GM18907 (cell line): ENCODE measurements at regions not wholly inside any gene's neighbourhood (a gene's known extent, or its start where the extent isn't known, plus 50 kb on each side); places are given as distances from the start of the nearest gene placed in this dataset.
"Not testable (repeated sequence)": the region's sequence is repeated elsewhere in the genome, so short reads cannot be mapped to it uniquely, and the experiment has no call there.

ENCODE experiments used
- ATAC-seq: cut with Tn5 transposase; IDR thresholded peaks from one replicate; pipeline ENCODE4 v1.9.1; 2021; ENCODE audit warnings: mild to moderate bottlenecking, moderate library complexity; ENCODE audit not compliant: unreplicated experiment

DNA sequence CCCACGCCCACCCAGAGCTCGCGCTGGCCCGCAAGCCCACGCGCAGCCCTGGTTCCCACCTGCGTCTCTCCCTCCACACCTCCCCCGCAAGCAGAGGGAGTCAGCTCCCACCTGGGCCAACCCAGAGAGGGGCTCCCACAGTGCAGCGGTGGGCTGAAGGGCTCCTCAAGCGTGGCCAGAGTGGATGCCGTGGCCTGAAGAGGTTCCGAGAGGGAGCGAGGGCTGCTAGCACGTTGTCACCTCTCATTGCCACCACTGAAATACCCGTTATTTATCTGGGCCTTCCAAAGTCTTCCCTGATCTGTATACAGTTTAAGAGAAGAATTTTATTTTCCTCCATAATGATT, 88.3 kb upstream of the MYLIP start:
- no peak for ATAC-seq

DNA sequence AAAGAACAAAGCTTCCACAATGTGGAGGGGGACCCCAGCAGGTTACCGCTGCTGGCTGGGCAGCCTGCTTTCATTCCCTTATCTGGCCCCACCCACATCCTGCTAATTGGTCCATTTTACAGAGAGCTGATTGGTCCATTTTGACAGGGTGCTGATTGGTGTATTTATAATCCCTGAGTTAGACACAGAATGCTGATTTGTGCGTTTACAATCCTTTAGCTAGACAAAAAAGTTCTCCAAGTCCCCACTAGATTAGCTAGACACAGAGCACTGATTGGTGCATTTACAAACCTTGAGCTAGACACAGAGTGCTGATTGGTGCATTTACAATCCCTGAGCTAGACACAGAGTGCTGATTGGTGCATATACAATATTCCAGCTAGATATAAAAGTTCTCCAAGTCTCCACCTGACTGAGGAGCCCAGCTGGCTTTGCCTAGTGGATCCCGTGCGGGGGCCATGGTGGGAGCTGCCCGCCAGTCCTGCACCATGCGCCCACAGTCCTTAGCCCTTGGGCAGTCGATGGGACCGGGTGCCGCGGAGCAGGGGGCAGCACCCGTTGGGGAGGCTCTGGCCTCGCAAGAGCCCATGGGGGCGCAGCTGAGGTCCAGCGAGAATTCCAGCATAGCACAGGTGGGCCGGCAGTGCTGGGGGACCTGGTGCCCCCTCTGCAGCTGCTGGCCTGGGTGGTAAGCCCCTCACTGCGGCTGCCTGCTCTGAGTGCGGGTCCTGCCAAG, 88.8 kb upstream of the MYLIP start:
- ATAC-seq: not testable (repeated sequence)

DNA sequence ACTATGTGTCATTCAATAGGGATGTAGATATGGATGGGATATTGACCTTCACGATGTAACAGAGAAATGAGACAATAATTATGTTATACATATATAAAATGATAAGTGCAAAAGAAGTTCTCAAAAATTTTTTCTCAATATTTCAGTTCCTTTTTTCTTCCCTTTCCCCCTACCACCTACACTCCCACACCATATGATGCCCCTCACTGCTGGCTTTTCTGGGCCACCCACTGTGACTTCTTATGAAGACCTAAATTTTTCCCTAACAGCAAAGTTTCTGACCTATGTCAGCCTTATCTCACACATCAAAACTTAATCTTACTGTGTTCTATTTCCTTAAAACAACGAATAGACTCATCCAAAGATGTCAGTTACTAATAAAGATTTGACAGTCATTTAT, 89.9 kb upstream of the MYLIP start:
- no peak for ATAC-seq

DNA sequence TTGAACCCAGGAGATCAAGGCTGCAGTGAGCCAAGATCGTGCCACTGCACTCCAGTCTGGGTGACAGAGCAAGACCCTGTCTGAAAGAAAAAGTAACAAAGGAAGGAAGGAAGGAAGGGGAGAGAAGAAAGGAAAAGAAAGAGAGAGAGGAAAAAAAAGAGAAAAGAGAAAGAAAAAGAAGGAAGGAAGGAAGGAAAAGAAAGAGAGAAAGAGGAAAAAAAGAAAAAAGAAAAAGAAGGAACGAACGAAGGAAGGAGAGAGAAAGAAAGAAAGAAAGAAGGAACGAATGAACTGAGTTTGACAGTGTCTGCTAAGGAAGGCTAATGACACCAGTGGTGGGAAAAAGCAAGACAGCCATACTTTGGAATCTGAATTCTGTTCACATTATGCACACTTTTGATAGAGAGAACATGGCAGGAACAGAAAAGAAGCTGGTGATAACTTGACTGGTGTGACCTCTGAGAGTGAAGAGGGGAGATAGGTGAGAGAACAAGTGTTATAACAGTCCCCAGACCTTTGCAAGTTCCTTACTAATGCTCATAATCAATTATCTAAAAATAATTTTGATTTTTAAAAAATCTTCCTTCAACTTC, 93.3 kb upstream of the MYLIP start:
- no peak for ATAC-seq

DNA sequence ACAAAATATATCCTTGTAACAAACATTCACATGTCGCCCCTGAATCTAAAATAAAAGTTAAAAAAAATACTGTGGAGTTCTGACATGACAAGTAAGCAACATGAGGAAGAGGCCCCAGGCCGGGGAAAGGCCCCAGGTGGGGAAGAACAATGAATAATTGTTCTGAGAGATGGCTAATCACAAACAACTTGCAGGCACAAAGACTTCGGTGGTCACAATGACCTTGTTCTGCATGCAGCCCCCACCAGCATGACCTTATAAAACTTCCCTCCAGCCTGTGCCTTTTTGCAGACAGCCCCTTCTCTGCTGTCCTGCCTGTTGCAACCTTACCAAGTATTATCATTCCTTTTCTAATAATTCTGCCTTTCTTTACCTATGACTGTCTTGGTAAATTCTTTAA, 95.7 kb upstream of the MYLIP start:
- no peak for ATAC-seq

DNA sequence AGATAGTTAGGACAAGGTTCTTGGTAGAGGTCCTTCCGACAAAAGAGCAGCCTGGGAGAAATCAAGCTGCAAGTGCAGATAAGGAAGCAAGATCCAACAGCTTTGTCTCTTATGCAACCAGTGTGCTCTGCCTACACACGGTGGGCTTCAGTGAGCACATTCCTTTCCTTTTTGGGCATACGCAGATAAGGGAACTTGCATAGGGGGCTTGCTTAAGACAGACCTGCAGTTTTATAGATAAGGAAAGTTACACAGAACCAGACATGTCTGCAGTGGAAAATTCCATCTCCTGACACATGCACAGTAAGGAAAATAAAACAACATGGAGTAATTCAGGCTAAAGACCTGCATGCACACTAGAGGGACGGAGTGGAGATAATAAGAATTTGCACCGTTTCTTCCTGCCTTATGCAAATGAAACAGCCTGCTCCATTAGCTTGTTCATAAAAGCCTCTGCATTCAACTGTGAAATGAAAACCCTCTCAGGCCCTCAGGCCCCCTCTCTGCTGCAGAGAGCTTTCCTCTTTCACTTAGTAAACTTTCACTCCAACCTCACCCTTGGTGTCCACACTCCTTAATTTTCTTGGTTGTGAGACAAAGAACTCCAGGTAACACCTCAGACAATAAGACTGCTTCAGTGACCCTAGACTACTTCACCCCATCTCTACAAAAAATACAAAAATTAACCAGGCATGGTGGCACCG, 97.5 kb upstream of the MYLIP start:
- no peak for ATAC-seq

DNA sequence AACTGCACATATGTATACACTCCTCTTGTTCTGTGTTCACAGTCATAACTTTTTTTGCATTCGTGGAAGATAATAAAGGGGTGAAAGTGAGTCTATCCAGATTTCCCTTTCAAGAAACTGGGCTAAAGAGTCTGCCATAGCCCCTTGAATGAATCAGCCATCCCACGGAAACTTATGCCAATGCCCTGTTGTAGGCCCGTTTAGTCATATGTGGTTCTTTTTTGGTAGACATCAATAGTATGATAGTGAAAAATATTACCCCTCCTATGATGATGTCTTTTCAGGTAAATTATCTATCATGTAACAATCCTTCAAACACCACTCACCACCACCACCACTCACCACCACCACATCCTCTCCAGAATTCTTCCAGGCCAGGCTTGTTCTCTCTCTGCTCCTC, 99.9 kb upstream of the MYLIP start:
- no peak for ATAC-seq

DNA sequence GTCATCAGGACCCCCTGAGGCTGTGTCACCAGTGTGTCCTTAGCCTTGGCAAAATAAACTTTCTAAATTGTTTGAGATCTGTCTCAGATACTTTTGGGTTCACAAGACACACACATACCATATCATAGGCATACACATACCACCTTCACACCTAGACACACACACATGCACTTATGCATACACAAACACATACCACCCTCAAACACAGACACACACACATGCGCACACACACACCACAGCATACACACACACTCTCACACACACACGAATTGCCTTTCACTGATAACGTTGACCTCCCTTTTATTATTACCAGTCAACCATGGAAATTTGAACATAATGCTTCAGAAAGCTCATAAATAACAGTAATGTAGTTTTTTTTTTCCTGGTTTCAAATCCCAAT, 108.6 kb upstream of the MYLIP start:
- ATAC-seq: no peak

DNA sequence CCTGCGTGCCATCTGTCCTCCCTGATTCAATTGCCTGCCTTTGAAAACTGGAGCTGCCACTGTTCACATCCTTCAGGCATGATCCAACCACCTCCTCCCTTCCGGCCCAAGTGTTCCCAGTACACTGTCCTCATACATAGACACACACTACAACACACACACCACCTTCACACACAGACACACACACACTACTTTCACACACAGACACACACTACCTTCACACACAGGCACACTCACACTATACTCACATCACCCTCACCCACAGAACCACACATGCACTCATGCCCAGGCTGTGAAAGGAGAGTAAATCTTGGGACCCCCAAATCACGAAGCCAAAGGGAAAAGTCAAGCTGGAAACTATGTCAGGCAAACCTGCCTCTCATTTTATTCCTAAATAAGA, 109.4 kb upstream of the MYLIP start:
- no peak for ATAC-seq

DNA sequence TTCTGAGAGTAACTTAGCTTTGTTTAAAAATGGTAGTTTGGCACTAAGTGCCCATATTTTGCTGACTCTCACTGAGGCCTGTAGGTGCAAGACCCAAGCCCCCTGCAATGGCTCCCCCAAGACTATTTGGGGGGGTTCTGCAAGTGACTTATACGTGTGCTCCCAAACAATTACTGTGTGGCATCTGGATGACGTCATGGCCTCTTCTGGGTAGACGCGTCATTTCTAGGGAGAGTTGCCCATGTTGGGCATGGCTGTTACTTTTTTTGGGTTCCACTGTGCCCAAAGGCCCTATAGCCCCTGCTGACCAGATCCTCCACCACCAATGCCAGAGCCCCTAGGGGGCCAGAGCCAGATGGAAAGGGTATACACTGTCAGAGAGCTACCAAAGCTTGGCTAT, 110.3 kb upstream of the MYLIP start:
- ATAC-seq: no peak

DNA sequence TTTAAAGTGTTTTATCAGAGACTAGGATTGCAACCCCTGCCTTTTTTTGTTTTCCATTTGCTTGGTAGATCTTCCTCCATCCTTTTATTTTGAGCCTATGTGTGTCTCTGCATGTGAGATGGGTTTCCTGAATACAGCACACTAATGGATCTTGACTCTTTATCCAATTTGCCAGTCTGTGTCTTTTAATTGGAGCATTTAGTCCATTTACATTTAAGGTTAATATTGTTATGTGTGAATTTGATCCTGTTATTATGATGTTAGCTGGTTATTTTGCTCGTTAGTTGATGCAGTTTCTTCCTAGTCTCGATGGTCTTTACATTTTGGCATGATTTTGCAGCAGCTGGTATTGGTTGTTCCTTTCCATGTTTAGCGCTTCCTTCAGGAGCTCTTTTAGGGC, 114.6 kb upstream of the MYLIP start:
- ATAC-seq: not testable (repeated sequence)

DNA sequence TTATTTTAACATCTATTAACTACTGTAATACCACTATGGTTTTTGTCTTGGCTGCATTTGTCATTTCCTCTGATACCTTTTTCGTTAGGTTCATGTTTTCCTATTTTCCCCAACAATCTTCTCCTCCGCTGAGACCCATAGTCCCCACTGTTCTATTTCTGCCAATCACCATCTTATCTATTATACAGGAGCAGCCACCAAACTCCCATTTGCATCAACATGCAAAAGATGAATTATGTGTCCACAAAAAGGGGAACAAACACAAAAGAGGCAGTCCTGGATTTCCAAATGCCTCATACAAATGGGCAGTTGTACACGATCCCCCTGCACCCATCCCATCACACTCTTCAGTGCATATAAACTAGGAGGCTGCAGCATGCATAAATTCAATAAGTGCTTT, 121.7 kb upstream of the MYLIP start:
- no peak for ATAC-seq

DNA sequence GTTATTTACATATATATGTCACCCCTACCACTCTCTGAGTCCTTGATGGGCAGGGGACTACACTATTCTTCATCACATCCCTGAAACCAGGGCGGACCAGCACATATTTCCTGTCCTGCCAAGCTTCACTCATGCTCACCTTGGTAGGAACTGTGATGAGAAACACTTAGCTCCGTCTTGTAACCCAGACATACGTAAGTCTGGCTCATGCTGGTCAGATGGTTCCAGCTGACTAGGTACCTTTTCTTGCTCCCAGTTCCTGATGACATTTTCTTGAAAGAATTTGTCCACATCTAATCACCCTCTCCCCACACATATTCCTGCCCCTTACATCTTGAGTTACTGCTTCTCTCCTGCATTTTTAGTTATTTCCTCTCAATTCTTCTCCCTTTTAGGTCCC, 122.2 kb upstream of the MYLIP start:
- ATAC-seq: no peak

DNA sequence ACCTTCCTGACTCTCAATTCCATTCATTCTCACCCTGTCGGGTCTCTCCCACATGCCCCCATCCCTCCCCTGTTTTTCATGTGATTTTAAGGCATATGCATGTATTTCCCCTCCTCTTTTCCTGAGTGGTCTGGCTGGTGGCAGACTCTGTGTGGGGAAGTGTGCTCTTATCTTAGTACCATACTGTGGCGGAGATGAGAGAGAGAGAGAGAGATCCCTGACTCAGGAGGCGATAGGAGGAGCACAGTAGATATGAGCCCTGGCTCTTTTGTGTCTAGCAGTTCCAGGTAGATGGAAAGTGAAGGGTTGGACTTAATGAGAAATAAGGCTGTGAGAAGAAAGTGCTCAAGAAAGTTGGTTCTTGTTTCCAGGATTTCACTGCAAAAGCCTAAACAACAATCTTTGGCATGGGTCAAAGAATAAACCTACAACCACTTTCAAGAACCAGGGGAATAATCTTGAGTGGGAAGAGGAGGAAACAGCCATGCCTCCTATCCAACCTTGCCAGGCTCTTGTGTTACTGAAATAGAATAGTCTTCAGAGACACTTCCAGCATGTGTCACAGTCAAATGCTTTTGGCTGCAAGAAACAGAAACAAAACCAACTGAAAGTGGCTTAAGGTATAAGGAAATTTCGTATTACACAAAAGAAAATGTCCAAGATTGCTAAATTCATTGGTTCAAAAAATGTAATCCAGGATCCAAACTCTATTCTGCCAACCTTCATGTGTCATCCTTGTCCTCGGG, 123.8 kb upstream of the MYLIP start:
- no peak for ATAC-seq

DNA sequence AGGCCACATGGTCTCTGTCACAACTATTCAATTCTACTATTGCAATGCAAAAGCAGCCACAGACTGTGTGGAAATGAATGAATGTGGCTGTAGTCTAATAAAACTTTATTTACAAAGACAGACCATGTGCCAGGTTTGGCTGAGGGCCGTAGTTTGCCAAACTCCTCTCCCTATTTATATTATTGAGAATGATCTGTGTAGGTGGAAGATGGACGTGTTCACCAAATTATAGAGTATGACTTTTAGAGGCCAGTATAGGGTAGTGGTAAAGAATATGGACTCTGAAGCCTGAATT, 125.7 kb upstream of the MYLIP start:
- ATAC-seq: no peak

DNA sequence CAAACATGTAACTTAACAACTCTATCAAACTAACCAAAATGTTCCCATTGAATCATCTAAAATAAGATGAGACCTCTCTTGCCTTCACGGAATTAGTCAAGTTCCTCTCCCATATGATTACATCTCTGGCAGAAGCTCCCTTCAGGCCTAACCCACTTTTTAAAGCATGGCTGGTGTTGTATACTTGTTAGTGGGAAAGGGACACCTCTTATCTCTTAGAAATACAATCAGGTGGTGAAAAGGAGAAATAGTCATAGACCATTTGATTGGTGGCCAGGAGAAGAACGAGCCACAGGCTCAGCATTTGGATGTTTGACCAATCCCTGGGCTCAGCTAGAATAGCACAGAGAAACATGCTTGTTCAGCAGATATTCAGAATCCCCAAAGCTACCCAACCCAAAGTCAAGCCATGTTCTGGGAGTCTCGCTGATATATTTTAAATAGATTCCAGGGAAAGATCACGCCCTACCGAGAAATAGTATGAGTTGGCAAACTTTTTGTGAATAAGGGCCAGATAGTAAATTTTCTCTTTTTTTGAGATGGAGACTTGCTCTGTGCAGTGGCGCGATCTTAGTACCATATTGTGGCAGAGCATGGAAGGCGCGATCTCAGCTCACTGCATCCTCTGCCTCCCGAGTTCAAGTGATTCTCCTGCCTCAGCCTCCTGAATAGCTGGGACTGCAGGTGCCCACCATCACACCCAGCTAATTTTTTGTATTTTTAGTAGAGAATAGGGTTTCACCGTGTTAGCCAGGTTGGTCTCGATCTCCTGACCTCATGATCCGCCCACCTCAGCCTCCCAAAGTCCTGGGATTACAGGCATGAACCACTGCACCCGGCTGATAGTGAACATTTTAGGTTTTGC, 126.3 kb upstream of the MYLIP start:
- ATAC-seq: no peak

DNA sequence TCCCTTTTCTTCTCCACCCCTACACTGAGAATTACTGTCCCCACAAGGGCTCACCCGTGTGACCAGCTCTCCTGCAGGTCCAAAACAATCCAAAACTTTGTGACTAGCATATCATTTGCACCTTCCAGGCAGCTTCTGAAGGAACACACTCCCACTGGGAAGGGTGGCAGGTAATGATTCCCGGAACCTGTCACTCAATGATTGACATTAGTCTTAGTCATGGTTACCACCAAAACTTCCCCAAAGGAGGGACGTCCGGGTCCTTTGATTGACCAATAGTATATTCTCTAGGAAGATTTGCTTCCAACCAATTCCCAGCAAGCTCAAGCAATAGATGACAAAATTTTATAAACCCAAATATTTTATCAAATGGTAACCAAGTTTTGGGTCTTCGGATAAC, 127.7 kb upstream of the MYLIP start:
- ATAC-seq: no peak

DNA sequence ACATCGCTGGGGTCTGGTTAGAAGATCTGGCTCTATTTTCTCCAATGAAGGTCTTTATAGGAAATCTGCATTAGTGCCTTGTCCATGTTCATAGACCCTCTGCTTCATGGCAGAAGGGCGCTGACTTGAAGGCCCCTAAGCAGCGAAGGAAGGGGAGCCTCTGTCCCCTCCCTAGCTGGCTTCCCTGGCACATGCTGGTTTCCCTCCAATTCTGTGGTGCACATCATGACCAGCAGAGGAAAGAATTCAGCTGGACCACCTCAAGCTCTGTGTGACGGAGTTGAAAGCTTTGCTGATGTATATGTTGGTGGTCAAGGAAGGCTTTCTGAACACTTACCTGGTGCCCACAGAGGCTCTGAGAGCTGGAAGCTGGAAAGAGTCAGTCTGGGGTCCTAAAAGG, 129.7 kb upstream of the MYLIP start:
- no peak for ATAC-seq

DNA sequence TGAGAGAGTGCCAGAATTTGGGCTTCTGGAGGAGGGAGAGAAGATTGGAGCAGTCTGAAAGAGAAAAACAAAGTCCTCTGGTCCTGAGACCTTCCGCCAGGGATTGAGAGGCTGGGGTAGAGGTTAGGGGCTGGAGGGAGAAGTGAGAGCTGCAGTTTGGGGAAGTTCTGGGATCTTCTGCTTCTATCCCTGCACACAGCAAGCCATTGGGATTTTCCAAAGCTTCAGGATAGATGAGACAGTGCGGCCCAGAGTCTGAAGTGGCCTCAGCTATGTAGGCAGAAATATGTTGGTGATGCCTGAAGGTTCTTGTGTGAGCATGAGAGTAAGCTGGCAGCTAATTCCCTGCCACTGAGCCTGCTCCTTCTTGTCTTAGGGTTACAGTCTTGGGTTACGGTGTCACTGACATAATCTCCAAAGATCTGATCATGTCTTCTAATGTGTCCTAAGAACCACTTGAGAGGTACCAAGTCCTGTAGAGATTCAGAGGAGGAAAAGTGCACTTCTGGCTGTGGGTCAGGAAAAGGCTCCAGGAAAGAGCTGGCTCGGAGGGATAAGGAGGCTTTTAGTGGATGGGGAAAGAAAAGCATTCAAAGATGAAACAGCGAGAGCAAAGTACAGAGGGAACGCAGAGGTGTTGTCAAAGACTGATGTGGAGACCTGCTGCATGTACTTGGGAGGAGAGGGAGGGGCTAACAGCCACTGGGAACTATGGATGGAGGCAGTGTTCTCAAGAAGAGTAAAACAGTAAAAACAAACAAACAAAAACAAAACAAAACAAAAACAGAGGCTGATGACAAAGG, 131.1 kb upstream of the MYLIP start:
- no peak for ATAC-seq

DNA sequence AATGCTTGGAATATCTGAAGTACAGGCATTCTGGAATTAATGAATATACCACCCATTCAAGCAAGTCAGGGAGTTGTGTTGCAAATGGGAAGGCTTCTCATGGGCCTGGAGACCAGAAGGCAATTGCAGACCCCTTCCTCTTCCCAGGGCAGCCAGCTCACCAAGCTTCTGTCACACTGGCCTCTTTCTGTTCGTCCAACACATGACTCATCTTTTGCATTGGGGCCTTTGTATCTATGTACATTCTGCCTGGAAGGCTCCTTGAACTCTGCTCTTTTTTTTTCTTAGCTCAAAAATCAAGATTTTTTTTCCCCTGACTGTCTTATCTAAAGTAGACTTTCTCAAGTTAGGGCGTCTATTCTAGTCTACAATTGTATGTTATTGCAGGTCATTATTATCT, 132.9 kb upstream of the MYLIP start:
- no peak for ATAC-seq
